ENCODE measurements at regions not wholly inside any gene's neighbourhood (a gene's known extent, or its start where the extent isn't known, plus 50 kb on each side); places are given as distances from the start of the nearest gene placed in this dataset.

DNA sequence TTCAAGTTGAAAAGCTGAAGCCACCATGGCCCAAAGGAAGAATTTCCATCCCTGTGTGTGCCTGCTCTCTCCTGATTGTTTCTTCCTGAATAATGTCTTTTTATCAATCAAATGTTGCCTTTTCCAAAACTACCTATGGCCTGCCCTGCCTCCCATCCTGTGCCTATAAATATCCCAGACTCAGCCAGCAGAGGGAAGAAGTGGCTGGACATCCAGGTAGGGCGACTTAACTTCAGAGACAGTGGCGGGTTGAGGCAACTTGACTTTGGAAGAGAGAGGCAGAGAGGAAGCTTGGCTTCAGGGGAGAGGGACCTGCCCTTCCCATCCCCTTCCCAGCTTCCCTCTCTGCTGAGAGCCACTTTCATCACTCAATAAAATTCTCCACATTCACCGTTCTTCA is 133.0 kb downstream of the LCA5 start:
- H3F3A ChIP-seq (ENCODE audit: low read length, unreplicated experiment), result no peaks in the 10 kb centered on the region
- H3K79me2 ChIP-seq (ENCODE audit: low read length), result no peaks in the 10 kb centered on the region
- H3K9me2 ChIP-seq (replicated peaks; ENCODE audit: low read length), result no peaks in the 10 kb centered on the region
- no peaks in the 10 kb centered on the region for H3K36me3 ChIP-seq (ENCODE audit: low read depth, low read length)
- TF ChIP-seq EZH2 (IDR thresholded peaks at IDR 0.05; ENCODE audit: low read length, unreplicated experiment), result no peak
- TF ChIP-seq, protein P1, sequence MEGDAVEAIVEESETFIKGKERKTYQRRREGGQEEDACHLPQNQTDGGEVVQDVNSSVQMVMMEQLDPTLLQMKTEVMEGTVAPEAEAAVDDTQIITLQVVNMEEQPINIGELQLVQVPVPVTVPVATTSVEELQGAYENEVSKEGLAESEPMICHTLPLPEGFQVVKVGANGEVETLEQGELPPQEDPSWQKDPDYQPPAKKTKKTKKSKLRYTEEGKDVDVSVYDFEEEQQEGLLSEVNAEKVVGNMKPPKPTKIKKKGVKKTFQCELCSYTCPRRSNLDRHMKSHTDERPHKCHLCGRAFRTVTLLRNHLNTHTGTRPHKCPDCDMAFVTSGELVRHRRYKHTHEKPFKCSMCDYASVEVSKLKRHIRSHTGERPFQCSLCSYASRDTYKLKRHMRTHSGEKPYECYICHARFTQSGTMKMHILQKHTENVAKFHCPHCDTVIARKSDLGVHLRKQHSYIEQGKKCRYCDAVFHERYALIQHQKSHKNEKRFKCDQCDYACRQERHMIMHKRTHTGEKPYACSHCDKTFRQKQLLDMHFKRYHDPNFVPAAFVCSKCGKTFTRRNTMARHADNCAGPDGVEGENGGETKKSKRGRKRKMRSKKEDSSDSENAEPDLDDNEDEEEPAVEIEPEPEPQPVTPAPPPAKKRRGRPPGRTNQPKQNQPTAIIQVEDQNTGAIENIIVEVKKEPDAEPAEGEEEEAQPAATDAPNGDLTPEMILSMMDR (conservative IDR thresholded peaks at IDR 0.05; ENCODE audit: low read depth, low read length), result 0 out of 2 replicates have a peak, but pooled peaks have one; percentile 13
- no peak for ATAC-seq
- H3K27me3 ChIP-seq (ENCODE audit: low read length), result no peaks in the 10 kb centered on the region
- no peaks in the 10 kb centered on the region for H4K20me1 ChIP-seq (ENCODE audit: low read length)
- H3K4me3 ChIP-seq (ENCODE audit: low read length), result no peak overlapping the region
- ChIA-PET POLR2A (ENCODE audit: unreplicated experiment) (no interaction called here), CTCF (no interaction called here)
- H3K9me3 ChIP-seq (ENCODE audit: low read length), result no peaks in the 10 kb centered on the region
- H3K4me2 ChIP-seq (ENCODE audit: low read length), result no peak overlapping the region
- H2AFZ ChIP-seq (ENCODE audit: low read length), result no peak overlapping the region
- no peaks in the 10 kb centered on the region for H3K4me1 ChIP-seq (ENCODE audit: insufficient read depth, low read length)
- no peak overlapping the region for H3K27ac ChIP-seq (ENCODE audit: low read length)
- intact Hi-C loops (cut with micrococcal nuclease), result no loop called here
- DNase-seq, result no peak
- no peak overlapping the region for H3K9ac ChIP-seq (ENCODE audit: low read length)
- no TSS peak for BruUV-seq (replicated peaks)

DNA sequence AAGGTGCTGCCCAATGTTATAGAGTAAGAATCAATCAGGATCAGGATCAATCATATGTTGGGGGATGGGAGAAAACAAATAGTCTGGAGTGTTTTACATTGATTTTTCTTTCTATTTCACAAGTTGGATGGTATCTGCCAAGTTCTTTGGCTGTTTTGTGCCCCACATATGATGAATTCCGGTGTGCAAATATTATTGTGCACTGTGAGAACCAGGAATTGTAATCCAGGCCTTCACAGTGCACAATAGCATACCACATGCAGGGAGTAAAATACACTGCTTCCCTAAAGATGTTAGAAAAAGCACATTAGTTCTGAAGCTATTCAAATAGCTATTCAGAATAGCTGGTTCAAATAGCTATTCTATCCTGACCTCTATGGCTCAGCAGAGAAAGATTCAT is 133.7 kb downstream of the LCA5 start:
- TF ChIP-seq, protein P1 (conservative IDR thresholded peaks at IDR 0.05; ENCODE audit: low read depth, low read length), result no peak
- TF ChIP-seq EZH2phosphoT487 (IDR thresholded peaks at IDR 0.05; ENCODE audit: borderline replicate concordance, low read length), result no peak
- TF ChIP-seq EZH2 (IDR thresholded peaks at IDR 0.05; ENCODE audit: low read length, unreplicated experiment), result no peak
- Histone ChIP-seq H3K27me3 (ENCODE audit: low read length) (no peaks in the 10 kb centered on the region), H3K9me2 (replicated peaks; ENCODE audit: low read length) (no peaks in the 10 kb centered on the region), H2AFZ (ENCODE audit: low read length) (no peak overlapping the region), H4K20me1 (ENCODE audit: low read length) (no peaks in the 10 kb centered on the region), H3K9ac (ENCODE audit: low read length) (no peak overlapping the region), H3K4me3 (ENCODE audit: low read length) (no peak overlapping the region), H3K9me3 (ENCODE audit: low read length) (no peaks in the 10 kb centered on the region), H3K36me3 (ENCODE audit: low read depth, low read length) (no peaks in the 10 kb centered on the region), H3K79me2 (ENCODE audit: low read length) (no peaks in the 10 kb centered on the region), H3K4me2 (ENCODE audit: low read length) (no peak overlapping the region), H3K4me1 (ENCODE audit: insufficient read depth, low read length) (no peaks in the 10 kb centered on the region), H3F3A (ENCODE audit: low read length, unreplicated experiment) (no peaks in the 10 kb centered on the region), H3K27ac (ENCODE audit: low read length) (no peak overlapping the region)
- ATAC-seq (no peak), DNase-seq (no peak)
- POLR2A ChIA-PET (ENCODE audit: unreplicated experiment), result no interaction called here
- BruUV-seq (replicated peaks), result no TSS peak
- CTCF ChIA-PET, result no interaction called here
- intact Hi-C loops (cut with micrococcal nuclease), result no loop called here

DNA sequence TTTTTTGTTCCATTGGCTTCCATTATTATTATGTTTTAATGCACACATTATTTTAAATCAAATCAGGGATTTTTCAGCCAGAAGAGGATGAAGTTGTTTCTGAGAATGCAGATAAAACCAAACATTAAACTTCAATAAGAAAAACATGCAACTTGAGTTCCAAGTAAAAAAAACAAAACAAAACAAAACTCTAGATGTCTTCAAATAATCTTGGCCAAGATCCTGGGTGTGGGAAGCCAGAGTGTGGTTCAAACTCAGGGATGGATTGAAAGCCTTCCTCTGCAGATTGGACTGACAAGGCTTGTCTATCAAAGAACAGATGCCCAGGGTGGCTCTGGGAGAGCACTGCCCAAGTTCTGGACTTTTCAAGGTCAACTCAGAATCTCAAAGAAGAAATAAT is 134.1 kb downstream of the LCA5 start:
- no TSS peak for BruUV-seq (replicated peaks)
- H3K9me2 ChIP-seq (replicated peaks; ENCODE audit: low read length), result no peaks in the 10 kb centered on the region
- no peak overlapping the region for H3K27ac ChIP-seq (ENCODE audit: low read length)
- ChIA-PET CTCF (no interaction called here), POLR2A (ENCODE audit: unreplicated experiment) (no interaction called here)
- ATAC-seq (no peak), DNase-seq (no peak)
- intact Hi-C loops (cut with micrococcal nuclease), result no loop called here
- H4K20me1 ChIP-seq (ENCODE audit: low read length), result no peaks in the 10 kb centered on the region
- no peaks in the 10 kb centered on the region for H3K4me1 ChIP-seq (ENCODE audit: insufficient read depth, low read length)
- H3K4me3 ChIP-seq (ENCODE audit: low read length), result no peak overlapping the region
- no peaks in the 10 kb centered on the region for H3K36me3 ChIP-seq (ENCODE audit: low read depth, low read length)
- no peak overlapping the region for H3K4me2 ChIP-seq (ENCODE audit: low read length)
- TF ChIP-seq EZH2 (IDR thresholded peaks at IDR 0.05; ENCODE audit: low read length, unreplicated experiment) (no peak), EZH2phosphoT487 (IDR thresholded peaks at IDR 0.05; ENCODE audit: borderline replicate concordance, low read length) (no peak)
- TF ChIP-seq, protein P1 (conservative IDR thresholded peaks at IDR 0.05; ENCODE audit: low read depth, low read length), result no peak
- no peaks in the 10 kb centered on the region for H3K9me3 ChIP-seq (ENCODE audit: low read length)
- no peaks in the 10 kb centered on the region for H3K27me3 ChIP-seq (ENCODE audit: low read length)
- H3F3A ChIP-seq (ENCODE audit: low read length, unreplicated experiment), result no peaks in the 10 kb centered on the region
- no peak overlapping the region for H3K9ac ChIP-seq (ENCODE audit: low read length)
- no peaks in the 10 kb centered on the region for H3K79me2 ChIP-seq (ENCODE audit: low read length)
- no peak overlapping the region for H2AFZ ChIP-seq (ENCODE audit: low read length)

All from PC-3 (cell line).